GM06990 (cell line): ENCODE measurements at regions not wholly inside any gene's neighbourhood (a gene's known extent, or its start where the extent isn't known, plus 50 kb on each side); places are given as distances from the start of the nearest gene placed in this dataset.

Source experiments
- DNase-seq: peaks from one replicate; pipeline ENCODE4 v3.0.0-alpha.2; 2011; ENCODE audit not compliant: insufficient read length; ENCODE audit errors: extremely low read depth
- H3K27me3 ChIP-seq: replicated peaks from 2 replicates; pipeline ENCODE4 v1.6.0; 2011; ENCODE audit warnings: low read length; ENCODE audit not compliant: control insufficient read depth, insufficient read depth
- H3K36me3 ChIP-seq: 2 replicates; pipeline ENCODE4 v1.5.1; 2011; ENCODE audit warnings: low read length; ENCODE audit not compliant: control insufficient read depth, insufficient read depth
- H3K4me3 ChIP-seq: replicated peaks from 2 replicates; pipeline ENCODE4 v1.5.1; 2011; ENCODE audit warnings: low read depth, mild to moderate bottlenecking, control low read depth, low read length
- CTCF ChIP-seq: IDR thresholded peaks from 2 replicates; pipeline ENCODE4 v1.5.1; 2011; ENCODE audit warnings: low read length, control low read depth, mild to moderate bottlenecking, inconsistent platforms; ENCODE audit not compliant: insufficient read depth, poor library complexity, severe bottlenecking

GRCh38 chr3:99013777-99014315 is 112.4 kb upstream of the DCBLD2 start:
- H3K4me3 ChIP-seq, result no peak overlapping the region
- no peak for DNase-seq
- H3K36me3 ChIP-seq, result no peaks in the 10 kb centered on the region
- no peaks in the 10 kb centered on the region for H3K27me3 ChIP-seq
- no peak for TF ChIP-seq CTCF

- H3K36me3 ChIP-seq, result no peaks in the 10 kb centered on the region
- no peaks in the 10 kb centered on the region for H3K27me3 ChIP-seq
- no peak overlapping the region for H3K4me3 ChIP-seq
- TF ChIP-seq CTCF, result no peak
- no peak for DNase-seq
Observed at GRCh38 chr3:99013077-99013476, 111.6 kb upstream of the DCBLD2 start.

- Histone ChIP-seq H3K36me3 (no peaks in the 10 kb centered on the region), H3K27me3 (no peaks in the 10 kb centered on the region), H3K4me3 (no peak overlapping the region)
- no peak for TF ChIP-seq CTCF
- peak; percentile 66 for DNase-seq
Observed at GRCh38 chr3:99012051-99012450, 110.6 kb upstream of the DCBLD2 start.

GRCh38 chr3:99009851-99010250 is 108.4 kb upstream of the DCBLD2 start:
- DNase-seq, result no peak
- no peak for TF ChIP-seq CTCF
- no peaks in the 10 kb centered on the region for H3K27me3 ChIP-seq
- H3K36me3 ChIP-seq, result no peaks in the 10 kb centered on the region
- no peak overlapping the region for H3K4me3 ChIP-seq

GRCh38 chr3:99006686-99007085 is 105.2 kb upstream of the DCBLD2 start:
- Histone ChIP-seq H3K36me3 (no peaks in the 10 kb centered on the region), H3K4me3 (no peak overlapping the region), H3K27me3 (no peaks in the 10 kb centered on the region)
- TF ChIP-seq CTCF, result no peak
- DNase-seq, result no peak

- Histone ChIP-seq H3K4me3 (no peak overlapping the region), H3K36me3 (no peaks in the 10 kb centered on the region), H3K27me3 (no peaks in the 10 kb centered on the region)
- no peak for DNase-seq
- no peak for TF ChIP-seq CTCF
Observed at GRCh38 chr3:98999675-99000074, 98.2 kb upstream of the DCBLD2 start.
